Ureter (tissue), 1 donor: ENCODE measurements at regions not wholly inside any gene's neighbourhood (a gene's known extent, or its start where the extent isn't known, plus 50 kb on each side); places are given as distances from the start of the nearest gene placed in this dataset.
A peak's percentile ranks its signal among the peaks of the same experiment; 100 is the strongest.
"Not testable (repeated sequence)": the region's sequence is repeated elsewhere in the genome, so short reads cannot be mapped to it uniquely, and the experiment has no call there.

Source experiments
- DNase-seq: peaks from one replicate; pipeline ENCODE4 v3.0.0-alpha.2; 2020; ENCODE audit warnings: low spot score
- donor health status: DM: yes; HTN: yes; CAD: no.

DNA sequence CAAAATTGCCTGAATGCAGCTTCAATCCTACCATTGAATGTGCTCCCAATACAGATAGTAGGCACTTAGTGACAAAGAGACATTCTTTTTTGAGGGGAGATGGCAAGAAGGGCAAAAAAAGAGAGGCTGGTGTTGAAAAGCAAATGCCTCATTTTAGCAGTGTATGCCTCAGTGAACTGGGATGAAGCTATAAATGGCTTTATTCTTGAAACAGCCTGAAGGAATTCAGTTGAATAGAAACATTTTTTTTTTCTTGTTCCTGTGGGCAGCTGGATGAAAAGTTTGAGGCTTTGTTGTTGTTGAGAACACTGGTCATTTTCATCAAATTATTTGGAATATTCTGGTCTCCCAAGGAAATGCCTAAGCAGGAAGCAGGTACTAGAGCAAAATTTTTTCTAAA lies 228.9 kb downstream of the RNF144A start:
- no peak for DNase-seq

DNA sequence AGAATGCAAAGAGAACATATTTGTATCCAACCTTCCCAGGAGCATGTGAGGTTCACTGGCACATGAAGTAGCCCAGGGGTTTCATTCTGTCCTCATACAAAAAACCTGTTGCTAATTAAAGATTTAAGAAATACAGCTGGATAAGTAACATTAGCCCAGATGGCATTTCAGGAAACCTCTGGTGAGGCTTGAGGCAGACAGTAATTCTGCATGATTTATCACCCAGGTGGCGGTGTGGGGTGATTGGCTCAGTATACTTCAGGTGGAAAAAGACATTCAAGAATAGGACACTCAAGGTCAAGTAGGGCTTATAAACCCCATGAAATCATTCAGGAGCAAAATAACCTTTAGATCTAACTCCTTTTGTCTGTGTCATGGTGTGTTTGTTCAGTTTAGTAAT lies 237.4 kb downstream of the RNF144A start:
- no peak for DNase-seq

DNA sequence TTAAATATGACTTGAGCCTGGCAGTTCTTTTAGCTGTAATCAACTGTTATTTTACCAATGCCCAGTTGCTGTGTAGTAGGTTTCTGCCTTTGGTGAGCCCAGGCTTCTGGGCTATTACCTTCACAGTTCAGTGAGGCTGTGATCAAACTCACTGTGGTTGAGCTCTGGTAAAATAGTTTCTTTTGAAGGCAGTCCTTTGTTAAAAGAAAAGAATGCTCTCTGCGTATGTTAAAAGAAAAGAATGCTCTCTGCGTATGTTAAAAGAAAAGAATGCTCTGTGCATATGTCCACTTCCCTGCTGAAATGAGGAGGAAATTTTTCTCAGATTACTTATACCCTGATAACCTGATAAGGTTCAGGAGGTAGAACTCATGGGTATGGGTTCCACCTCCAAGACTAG lies 244.3 kb downstream of the RNF144A start:
- DNase-seq: no peak

DNA sequence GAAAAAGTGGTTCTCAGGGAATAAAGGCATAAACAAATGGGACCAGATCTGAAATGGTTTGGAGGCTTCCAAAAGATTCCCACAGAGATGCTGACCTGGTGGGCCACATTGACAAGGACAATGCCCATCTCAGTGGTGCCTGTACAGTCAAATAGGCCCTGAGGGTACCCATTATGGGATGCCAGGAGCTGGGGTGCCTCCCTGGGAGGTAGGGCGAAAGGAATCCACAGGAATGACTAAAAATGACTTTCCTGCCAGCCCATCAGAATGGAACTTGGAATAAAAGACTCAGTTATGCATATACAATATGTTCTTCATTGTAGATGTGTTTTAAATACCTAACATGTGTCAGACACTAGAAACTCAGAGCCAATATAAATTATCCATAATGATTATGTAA lies 248.5 kb downstream of the RNF144A start:
- no peak for DNase-seq

DNA sequence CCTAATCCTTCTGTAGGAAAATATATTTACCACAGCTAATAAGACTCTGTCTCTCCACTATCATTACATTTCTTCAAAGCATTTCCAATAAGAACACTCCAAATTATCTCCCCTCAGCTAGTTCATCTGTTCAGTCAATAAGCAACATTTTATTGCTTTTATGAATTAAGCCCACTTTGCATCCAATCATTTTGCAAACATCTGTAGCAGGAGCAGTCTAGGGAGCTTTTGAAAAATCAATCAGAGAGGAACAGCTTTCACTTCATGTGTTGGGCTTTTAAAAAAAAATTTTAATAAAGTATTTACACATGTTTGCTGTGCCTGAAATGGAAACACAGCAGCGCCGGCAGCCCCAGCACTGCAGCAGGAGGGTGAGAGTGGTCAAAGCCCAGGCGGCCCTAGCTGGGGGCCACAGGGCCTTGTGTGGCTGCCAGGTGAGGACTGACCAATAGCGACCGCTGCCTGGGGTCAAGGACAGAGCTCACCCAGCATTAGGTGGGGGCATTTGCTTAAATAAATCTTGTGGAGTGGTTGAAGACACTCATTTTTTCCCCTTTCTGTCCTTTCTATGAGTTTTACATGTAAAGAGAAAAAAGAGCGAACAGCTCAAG lies 250.7 kb downstream of the RNF144A start:
- DNase-seq: no peak

DNA sequence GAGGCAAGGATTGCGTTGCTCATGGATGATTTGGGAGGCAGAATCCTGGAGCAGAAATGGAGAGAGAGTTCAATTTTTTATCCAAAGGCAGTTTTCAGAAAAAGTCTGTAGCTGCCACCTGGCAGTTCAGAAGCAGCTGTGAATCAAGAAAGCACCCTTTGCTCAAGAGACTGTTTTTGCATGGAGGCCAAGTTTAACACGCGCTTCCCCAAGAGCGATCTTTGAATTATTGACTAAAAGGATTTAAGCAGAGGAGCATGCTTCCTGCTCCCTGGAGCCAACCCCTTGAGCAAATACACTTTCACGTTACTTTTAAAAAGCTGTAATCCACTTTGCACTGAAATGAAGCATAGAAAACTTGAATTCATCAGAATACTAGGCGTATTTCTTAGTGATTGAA lies 252.4 kb downstream of the RNF144A start:
- DNase-seq: no peak

DNA sequence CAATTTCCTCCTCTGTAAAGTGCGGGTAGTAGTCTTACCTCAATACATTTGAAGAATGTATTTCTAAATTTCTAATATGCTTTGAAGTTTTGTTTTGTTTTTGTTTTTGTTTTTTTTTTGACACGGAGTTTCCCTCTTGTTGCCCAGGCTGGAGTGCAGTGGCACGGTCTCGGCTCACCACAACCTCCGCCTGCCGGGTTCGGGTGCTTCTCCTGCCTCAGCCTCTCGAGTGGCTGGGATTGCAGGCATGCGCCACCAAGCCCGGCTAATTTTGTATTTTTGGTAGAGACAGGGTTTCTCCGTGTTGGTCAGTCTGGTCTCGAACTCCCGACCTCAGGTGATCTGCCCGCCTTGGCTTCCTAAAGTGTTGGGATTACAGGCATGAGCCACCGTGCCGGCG lies 261.8 kb downstream of the RNF144A start:
- DNase-seq: not testable (repeated sequence)

DNA sequence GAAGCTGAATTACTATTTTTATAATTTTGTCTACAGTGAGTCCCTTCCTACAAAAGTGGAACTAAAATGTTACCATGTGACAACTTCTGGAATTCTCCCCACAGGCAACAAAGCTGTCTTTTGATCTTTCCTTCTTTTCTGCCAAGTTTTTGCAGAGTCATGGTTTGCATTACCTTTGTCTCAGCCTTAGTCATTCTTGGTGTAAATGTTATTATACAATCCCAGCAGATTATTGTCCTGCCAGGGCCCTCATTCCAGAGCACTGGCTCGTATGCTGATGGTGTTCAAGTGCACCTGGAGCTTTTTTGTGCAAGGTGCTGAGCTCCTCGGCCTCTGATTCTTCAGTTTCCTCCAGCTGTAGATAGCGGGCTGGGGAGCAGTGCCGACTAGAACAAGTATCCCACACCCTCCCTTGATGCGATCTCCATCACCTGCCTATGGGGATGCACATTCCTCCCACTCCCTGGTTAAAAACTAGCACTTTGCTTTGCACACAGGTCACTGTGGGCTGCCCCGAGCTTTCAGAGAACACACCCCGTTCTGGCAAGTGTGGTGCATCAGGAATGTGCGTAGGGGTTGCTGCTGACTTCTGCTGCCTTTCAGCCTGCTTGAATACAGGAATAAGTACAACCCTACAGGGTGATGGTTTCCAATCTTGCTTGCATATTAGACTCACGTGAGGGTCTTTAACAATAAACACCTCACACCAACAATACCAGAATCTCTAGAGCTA lies 263.6 kb downstream of the RNF144A start:
- DNase-seq: no peak

DNA sequence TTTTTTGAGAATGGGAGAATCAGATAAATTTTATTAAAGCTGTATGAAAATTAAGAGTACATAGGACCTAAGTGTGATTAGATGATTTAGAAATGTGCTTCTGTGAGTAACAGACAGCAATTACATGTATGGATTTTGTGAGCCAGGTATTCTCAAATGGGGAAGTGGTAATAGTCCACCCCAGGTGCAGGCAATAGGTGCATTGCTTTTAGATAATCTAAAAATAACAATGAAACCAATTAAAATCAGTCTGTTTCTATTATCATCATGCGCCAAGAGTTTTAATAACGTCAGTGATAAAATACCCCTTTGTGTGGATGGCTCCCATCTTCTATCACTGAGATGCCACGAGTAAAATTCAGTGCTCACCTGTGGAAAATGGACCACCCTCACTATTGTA lies 265.3 kb downstream of the RNF144A start:
- no peak for DNase-seq

DNA sequence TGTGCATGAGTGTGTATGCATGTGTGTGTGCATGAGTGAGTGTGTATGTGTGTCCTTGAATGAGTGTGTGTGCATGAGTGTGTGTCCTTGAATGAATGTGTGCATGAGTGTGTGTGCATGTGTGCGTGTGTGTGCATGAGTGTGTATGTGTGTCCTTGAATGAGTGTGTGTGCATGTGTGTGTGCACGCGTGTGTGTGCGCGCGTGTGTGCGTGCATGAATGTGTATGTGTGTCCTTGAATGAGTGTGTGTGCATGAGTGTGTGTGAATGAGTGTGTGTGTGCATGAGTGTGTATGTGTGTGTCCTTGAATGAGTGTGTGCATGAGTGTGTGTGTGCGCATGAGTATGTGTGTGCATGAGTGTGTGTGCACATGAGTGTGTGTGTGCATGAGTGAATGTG lies 271.9 kb downstream of the RNF144A start:
- no peak for DNase-seq

DNA sequence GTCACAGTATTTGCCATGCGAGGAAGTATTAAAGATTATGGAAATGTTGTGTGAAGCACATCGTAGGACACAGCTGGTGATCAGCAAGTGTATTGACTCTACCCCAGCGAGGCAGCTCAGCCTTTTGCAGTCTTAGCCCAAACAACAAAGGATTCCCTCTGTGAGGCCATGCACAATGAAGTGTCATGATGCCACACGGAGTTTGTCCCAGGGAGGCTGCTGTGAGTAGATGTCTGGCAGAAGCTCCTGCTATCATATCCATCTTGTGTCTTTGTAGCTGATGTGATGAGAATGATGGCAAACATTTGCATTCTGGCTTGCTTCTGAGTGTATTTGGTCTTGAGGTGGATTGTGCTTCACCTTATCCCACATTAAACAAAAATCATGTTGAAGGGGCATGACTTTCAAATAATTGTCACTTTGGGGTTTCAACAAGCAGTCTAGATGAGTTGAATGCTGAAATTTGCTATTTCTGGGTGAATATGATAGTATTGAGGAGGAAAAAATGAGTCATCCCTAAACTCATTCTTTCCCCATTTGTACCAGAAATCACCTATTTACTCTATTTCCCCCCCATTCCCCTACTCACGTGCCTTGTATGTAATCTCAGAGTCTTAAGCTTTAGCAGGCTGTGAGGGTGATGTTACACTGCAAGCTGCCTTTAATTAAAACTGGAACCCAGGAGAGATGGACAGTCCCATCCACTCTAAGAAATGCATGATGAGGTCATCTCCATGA lies 273.5 kb downstream of the RNF144A start:
- no peak for DNase-seq

DNA sequence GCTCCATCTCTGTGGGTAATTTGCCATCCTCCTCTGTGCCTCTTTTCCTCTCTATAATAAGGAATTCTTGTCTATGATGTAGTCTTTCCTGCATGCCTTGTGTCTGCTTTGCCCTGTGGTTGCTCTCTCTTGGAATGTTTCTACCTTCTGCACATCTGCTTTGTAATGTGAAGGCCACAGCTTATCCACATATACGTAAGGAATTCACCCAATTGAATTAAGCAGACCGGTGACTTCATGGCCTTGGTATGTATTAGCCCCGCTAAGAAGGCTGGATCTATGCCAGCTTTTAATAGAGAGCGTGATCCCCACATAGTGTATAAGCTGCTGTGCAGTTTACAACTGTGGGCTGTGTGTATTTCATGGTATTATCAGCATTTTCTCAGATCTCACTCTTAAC lies 274.7 kb downstream of the RNF144A start:
- no peak for DNase-seq

DNA sequence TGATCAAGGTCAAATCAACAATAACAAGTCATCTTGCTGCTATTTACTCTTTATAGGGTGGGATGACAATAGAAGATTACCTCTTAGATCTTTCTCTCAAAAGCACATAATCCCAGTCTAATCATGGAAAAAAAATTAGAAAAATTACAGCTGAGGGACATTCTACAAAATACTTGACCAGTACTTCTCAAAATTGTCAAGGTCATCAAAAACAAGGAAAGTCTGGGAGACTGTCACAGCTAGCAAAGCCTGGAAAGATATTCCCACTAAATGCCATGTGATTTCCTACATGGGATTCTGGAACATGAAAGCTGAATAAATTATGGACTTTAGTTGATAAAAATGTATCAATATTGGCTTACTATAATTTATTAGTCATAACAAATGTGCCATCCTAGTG lies 276.2 kb downstream of the RNF144A start:
- no peak for DNase-seq

DNA sequence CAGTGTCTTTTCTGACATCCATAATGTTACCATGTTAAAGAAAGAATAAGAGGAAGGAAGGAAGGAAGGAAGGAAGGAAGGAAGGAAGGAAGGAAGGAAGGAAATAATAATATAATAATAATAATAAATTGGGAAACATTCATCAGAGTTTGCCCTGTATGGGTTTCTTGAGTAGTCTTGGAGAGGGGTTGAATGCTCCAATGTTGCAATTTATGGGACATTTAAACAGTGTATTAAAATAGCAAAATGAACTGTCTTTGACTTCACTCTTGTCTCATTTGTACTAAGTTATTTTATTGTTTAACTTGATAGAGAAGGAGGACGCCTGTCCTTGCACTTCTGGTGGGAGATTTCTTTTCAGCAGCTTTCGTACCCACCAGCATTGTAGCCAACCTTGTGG lies 277.7 kb downstream of the RNF144A start:
- DNase-seq: no peak

DNA sequence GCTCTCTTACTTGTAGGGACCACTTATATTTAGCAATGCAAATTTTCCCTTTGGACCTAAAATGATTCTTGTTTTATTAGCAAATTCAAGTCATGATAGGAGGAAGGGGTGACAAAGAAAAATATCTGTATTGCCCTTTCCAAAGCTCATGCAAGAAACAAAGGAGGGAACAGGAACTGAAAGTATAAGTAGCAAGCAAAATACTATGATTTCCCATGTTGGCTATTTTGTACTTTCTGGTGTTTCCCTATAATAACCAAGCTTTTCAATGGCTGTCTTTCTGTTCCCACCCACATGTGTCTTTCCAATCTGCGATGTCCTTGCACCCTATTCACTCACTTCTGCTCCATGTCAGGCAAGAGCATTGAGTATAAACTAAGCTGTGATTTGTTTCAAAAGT lies 279.7 kb downstream of the RNF144A start:
- DNase-seq: no peak

DNA sequence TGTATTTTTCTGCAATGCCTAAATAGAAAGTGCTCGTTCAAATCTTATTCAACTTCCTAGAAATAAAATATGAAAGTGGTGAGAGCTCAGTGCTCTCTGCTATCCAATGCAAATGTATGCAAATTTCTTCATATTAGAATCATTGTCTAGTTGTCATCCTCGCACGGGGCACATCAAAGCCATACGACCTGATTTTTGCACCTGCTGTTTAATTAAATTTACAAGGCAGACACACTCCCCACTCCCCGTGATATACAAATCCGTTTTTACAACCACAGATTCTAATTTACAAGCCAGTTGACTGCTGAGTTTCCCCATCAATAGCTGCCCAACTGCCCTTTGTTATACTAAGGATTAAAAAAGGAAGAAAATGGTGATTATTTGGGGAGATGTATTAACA lies 284.6 kb downstream of the RNF144A start:
- DNase-seq: no peak

DNA sequence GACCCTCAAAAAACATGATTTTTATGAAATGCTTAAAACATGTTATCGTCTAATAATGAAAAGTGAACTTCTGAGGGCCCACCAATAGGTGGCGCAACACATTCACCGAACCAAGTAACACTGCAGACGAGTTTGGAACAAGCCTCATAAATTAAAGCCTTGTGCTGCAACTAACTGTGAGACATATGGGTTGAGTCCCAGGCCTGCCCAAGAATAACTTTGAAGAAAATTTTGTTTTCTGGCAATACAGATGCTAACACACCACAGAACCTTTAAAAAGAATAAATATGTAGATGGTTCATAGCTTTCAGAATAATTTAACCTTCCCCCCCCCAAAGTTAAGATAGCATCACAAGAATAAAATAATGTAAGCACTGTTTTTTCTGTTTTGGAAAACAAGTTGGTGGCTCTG lies 285.9 kb downstream of the RNF144A start:
- DNase-seq: peak; percentile 62

DNA sequence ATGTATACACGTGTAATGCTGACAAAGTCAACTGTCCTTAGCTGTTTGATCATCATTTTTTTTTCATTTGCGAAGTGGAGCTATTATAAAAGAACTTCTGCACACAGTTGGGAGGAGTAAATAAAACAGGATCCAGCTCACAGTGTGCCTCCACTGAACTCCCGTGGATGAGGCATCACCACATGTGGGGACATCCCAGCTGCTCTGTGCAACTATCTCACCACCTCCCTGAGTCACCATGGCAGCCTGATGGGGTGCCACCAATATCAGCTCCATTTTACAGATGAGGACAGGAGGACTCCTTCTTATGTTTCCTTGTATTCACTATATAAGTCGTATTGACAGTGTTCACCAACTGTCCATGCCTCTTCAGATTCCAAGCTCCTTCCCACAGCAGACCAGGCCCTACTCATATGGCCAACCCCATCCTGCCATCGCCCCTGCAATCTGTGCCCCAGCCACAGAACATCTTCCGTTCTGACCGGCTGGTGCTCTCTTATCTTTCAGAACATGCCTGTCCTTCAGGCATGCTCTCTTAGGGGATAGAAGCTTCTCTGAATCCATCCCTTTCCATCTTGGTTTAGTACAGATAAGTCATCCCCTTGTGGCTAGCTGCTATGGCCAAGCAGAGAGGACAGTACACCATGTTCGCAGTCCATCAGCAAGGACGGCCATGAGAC lies 288.1 kb downstream of the RNF144A start:
- no peak for DNase-seq

DNA sequence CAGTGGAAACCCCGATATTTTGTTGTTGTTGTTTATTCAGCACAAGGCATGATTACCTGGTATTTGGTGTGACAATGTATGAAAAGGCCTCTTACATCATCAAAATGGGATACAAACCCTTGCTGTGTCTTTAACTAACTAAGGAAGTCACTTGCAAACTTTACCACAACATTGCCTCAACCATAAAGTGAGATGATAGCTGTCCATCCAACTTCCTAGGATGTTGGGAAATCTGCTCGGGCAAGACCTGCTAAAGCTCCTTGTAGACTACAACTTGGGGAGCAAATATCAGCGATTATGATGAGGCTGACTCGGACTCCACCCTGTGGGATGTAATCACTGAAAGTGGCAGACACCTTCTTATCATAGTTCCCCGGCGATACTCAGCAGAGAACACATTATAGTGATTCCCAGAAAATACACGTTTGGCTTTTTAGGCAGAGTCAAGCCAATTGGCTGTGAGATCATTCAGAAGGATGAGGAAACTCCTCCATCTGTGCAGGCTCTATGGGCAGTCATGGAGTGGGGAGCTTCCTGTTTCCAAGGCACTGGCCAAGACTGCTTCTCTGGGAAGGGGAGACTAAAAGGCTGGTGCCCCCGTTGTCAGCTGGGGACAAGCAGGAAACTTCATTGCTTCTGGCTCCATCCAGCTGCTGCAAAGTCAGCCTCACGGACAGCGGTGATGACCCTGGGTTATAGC lies 289.0 kb downstream of the RNF144A start:
- DNase-seq: no peak

DNA sequence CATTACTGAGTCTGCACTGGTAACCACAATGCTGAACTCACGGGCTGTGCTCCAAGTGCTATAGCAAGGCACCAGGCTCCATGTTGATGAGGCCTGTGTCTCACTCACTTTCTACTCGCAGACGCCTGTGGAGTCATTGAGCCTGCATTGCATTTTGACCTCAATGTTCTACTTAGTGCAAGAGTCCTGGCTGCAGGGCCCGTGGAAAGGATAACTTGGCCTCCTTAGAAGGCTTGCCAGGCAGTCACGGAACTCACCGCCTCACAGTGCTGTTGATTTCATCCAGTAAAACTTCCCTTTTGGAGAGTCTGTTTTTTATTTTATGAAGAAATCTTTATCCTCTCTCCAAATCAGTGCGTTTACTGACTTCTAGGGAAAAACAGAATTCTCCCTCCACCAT lies 290.4 kb downstream of the RNF144A start:
- DNase-seq: no peak

DNA sequence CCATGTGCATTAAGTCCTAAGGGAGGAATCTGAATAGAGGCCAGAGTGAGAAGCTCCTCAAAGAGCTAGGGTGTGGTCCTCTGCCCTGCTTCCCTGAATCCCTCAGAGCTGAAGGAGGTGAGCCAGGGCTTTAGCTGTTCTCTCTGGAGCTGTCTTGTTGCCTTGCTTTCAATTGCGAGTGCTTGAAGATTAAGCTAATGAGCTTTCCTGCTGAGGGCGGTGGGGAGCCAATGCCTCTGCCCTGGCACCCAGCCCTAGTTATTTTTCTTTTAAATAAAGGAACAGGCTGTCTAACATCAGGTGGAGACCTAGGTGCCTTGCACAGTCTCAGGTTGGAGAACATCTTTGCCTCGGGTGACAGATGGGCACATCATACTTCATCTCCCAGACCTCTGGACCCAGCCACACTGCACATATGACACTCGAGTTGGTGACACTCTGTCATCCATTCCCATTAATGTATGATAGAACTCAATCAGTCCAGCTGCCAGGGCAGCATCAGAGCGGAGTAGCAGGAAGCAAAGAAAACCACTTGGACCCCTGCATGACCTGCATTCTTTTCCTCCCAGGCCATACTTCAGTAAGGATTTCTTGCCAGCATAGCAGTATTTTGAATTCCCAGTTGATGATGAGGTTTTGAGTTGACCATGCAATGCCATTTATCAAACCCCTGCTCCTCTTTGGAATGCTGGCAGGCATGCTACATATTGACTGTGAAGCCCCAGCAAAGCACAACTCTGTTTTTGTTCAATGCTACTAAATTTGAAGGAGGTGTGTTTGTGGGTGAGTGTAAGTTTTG lies 292.7 kb downstream of the RNF144A start:
- no peak for DNase-seq
